NT2/D1 (cell line): ENCODE measurements at regions not wholly inside any gene's neighbourhood (a gene's known extent, or its start where the extent isn't known, plus 50 kb on each side); places are given as distances from the start of the nearest gene placed in this dataset.

ENCODE experiments used
- DNase-seq: peaks from one replicate; pipeline ENCODE4 v3.0.0-alpha.2; 2011; ENCODE audit warnings: low read depth, low spot score
- H3K27me3 ChIP-seq: 2 replicates; pipeline ENCODE4 v1.6.0; 2011; ENCODE audit warnings: mild to moderate bottlenecking; ENCODE audit not compliant: insufficient read length, insufficient read depth
- H3K36me3 ChIP-seq: 2 replicates; pipeline ENCODE4 v1.6.1; 2011; ENCODE audit warnings: mild to moderate bottlenecking, low read length, mixed read lengths; ENCODE audit not compliant: insufficient read depth, insufficient read length
- H3K4me1 ChIP-seq: 2 replicates; pipeline ENCODE4 v1.5.1; 2011; ENCODE audit not compliant: insufficient read depth, insufficient read length
- H3K4me3 ChIP-seq: 2 replicates; pipeline ENCODE4 v1.5.1; 2011; ENCODE audit warnings: low read depth; ENCODE audit not compliant: insufficient read length
- H3K9ac ChIP-seq: 2 replicates; pipeline ENCODE4 v1.6.0; 2011; ENCODE audit warnings: low read depth; ENCODE audit not compliant: insufficient read length
- H3K9me3 ChIP-seq: 2 replicates; pipeline ENCODE4 v1.5.1; 2011; ENCODE audit warnings: mild to moderate bottlenecking, low read length; ENCODE audit not compliant: insufficient read depth
- SUZ12 ChIP-seq: IDR thresholded peaks from 2 replicates; pipeline ENCODE4 v1.6.1; 2011; ENCODE audit not compliant: insufficient read length, insufficient read depth; ENCODE audit errors: extremely low read depth
- YY1 ChIP-seq: IDR thresholded peaks from 2 replicates; pipeline ENCODE4 v1.6.1; 2011; ENCODE audit not compliant: insufficient read length, insufficient read depth
- ZNF274 ChIP-seq: IDR thresholded peaks from 2 replicates; pipeline ENCODE4 v1.6.1; 2011; ENCODE audit warnings: mild to moderate bottlenecking, low read depth, low read length

DNA sequence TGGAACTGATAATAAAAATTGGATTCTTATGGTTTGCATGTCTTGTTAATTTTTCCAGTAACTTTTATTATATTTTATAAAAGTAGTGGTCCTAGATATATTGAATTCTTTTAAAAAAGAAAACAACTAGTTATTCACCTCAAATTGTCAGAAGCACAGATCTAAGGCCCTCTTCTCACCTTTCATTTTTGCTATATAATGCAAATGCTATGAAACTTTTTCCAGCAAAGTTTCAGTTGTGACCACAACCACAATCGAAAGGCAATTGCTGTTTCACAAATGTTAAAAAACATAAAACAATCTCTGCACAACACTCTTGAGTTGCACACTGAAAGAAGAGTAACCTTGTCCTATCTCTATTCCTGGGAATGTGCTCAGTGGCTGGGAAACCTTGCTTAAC lies 479.8 kb upstream of the FLRT2 start:
- TF ChIP-seq ZNF274 (no peak), YY1 (no peak), SUZ12 (no peak)
- Histone ChIP-seq H3K4me1 (no peaks in the 10 kb centered on the region), H3K9ac (no peak overlapping the region), H3K9me3 (peaks cover 13% of the 10 kb centered on the region; the same call in 1 of the 2 replicates), H3K36me3 (no peaks in the 10 kb centered on the region), H3K27me3 (no peaks in the 10 kb centered on the region), H3K4me3 (no peak overlapping the region)
- no peak for DNase-seq

DNA sequence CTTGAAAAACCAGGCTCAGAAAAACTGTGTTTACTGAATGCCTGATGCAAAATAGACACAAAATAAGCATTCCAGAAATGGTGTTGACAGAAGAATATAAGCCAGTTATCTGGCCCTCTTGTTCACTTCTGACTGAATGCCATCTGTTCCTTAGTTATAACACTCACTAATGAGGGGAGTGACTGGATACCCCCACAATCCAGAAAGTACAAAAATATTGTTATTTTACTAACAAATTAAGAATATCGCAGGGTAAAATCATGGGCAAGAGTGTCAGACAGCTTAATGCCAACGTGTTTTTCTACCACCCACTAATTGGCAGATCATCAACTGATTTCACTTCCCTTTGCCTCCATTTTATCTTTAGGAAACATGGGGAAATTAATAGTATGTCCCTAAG lies 477.3 kb upstream of the FLRT2 start:
- Histone ChIP-seq H3K4me3 (no peak overlapping the region), H3K9ac (no peak overlapping the region), H3K27me3 (no peaks in the 10 kb centered on the region), H3K36me3 (no peaks in the 10 kb centered on the region), H3K9me3 (peaks cover 13% of the 10 kb centered on the region; the same call in 1 of the 2 replicates), H3K4me1 (no peaks in the 10 kb centered on the region)
- TF ChIP-seq SUZ12 (no peak), YY1 (no peak), ZNF274 (no peak)
- no peak for DNase-seq

DNA sequence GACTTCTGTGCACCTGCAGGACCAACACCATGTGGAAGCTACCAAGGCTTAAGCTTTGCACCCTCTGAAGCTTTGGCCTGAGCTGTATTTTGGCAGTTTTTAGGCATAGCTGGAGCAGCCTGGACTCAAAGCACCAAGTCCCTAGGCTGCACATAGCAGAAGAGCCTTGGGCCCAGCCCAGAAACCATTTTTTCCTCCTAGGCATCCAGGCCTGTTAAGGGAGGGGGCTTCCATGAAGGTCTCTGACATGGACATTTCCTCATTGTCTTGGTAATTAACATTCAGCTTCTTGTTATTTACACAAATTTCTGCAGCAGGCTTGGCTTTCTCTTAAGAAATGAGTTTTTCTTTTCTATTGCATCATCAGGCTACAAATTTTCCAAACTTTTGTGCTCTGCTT lies 475.8 kb upstream of the FLRT2 start:
- TF ChIP-seq SUZ12 (no peak), ZNF274 (no peak), YY1 (no peak)
- no peak overlapping the region for H3K9ac ChIP-seq
- H3K9me3 ChIP-seq, result peaks cover 13% of the 10 kb centered on the region; the same call in 1 of the 2 replicates
- H3K27me3 ChIP-seq, result no peaks in the 10 kb centered on the region
- no peaks in the 10 kb centered on the region for H3K4me1 ChIP-seq
- DNase-seq, result no peak
- H3K36me3 ChIP-seq, result no peaks in the 10 kb centered on the region
- H3K4me3 ChIP-seq, result no peak overlapping the region

DNA sequence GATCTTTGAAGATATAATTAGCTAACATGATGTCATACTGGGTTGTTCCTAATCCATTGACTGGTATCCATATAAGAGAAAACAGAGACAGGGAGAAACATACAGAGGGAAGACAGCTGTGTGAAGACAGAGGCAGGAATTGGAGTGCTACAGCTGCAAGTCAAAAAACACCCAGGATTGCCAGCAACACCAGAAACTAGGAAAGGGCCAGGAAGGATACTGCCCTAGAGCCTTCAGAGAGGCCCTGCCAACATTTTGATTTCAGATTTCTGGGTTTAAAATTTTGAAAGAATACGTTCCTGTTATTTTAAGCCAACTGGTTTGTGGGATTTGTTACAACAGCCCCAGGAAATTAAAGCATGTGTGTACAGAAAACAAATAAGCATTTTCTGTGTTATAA lies 473.7 kb upstream of the FLRT2 start:
- Histone ChIP-seq H3K9me3 (peaks cover 13% of the 10 kb centered on the region; the same call in 1 of the 2 replicates), H3K4me3 (no peak overlapping the region), H3K27me3 (no peaks in the 10 kb centered on the region), H3K9ac (no peak overlapping the region), H3K36me3 (no peaks in the 10 kb centered on the region), H3K4me1 (no peaks in the 10 kb centered on the region)
- DNase-seq, result no peak
- TF ChIP-seq SUZ12, result no peak

- DNase-seq, result no peak
- no peak overlapping the region for H3K4me3 ChIP-seq
- no peaks in the 10 kb centered on the region for H3K27me3 ChIP-seq
- H3K9me3 ChIP-seq, result peaks cover 13% of the 10 kb centered on the region; the same call in 1 of the 2 replicates
- no peaks in the 10 kb centered on the region for H3K36me3 ChIP-seq
- H3K9ac ChIP-seq, result no peak overlapping the region
- no peaks in the 10 kb centered on the region for H3K4me1 ChIP-seq
- TF ChIP-seq ZNF274 (no peak), SUZ12 (no peak), YY1 (no peak)
These were observed 472.7 kb upstream of the FLRT2 start for GRCh38 chr14:85057221-85057620.

- DNase-seq, result no peak
- peaks cover 13% of the 10 kb centered on the region; the same call in 1 of the 2 replicates for H3K9me3 ChIP-seq
- H3K27me3 ChIP-seq, result no peaks in the 10 kb centered on the region
- TF ChIP-seq ZNF274 (no peak), YY1 (no peak), SUZ12 (no peak)
- H3K36me3 ChIP-seq, result no peaks in the 10 kb centered on the region
- no peak overlapping the region for H3K4me3 ChIP-seq
- no peaks in the 10 kb centered on the region for H3K4me1 ChIP-seq
- H3K9ac ChIP-seq, result no peak overlapping the region
These were observed 471.8 kb upstream of the FLRT2 start for GRCh38 chr14:85058150-85058549.

- H3K4me3 ChIP-seq, result no peak overlapping the region
- no peak for DNase-seq
- no peaks in the 10 kb centered on the region for H3K4me1 ChIP-seq
- no peaks in the 10 kb centered on the region for H3K9me3 ChIP-seq
- H3K36me3 ChIP-seq, result no peaks in the 10 kb centered on the region
- no peak overlapping the region for H3K9ac ChIP-seq
- H3K27me3 ChIP-seq, result no peaks in the 10 kb centered on the region
- no peak for TF ChIP-seq YY1
- no peak for TF ChIP-seq SUZ12
- TF ChIP-seq ZNF274, result no peak
These were observed 469.8 kb upstream of the FLRT2 start for GRCh38 chr14:85060121-85060520.

GRCh38 chr14:85061256-85061655 lies 468.7 kb upstream of the FLRT2 start:
- H3K9me3 ChIP-seq, result no peaks in the 10 kb centered on the region
- H3K9ac ChIP-seq, result no peak overlapping the region
- TF ChIP-seq SUZ12 (no peak), ZNF274 (no peak), YY1 (no peak)
- H3K27me3 ChIP-seq, result no peaks in the 10 kb centered on the region
- no peak for DNase-seq
- no peaks in the 10 kb centered on the region for H3K4me1 ChIP-seq
- H3K36me3 ChIP-seq, result no peaks in the 10 kb centered on the region
- H3K4me3 ChIP-seq, result no peak overlapping the region

- no peak for DNase-seq
- H3K9me3 ChIP-seq, result no peaks in the 10 kb centered on the region
These were observed 466.2 kb upstream of the FLRT2 start for GRCh38 chr14:85063747-85064146.

More at GRCh38 chr14:85063747-85064146, 466.2 kb upstream of the FLRT2 start:
- Histone ChIP-seq H3K4me3 (no peak overlapping the region), H3K36me3 (no peaks in the 10 kb centered on the region), H3K9ac (no peak overlapping the region), H3K4me1 (no peaks in the 10 kb centered on the region), H3K27me3 (no peaks in the 10 kb centered on the region)
- TF ChIP-seq YY1 (no peak), ZNF274 (no peak), SUZ12 (no peak)
